ENCODE measurements at regions not wholly inside any gene's neighbourhood (a gene's known extent, or its start where the extent isn't known, plus 50 kb on each side); places are given as distances from the start of the nearest gene placed in this dataset.

DNA sequence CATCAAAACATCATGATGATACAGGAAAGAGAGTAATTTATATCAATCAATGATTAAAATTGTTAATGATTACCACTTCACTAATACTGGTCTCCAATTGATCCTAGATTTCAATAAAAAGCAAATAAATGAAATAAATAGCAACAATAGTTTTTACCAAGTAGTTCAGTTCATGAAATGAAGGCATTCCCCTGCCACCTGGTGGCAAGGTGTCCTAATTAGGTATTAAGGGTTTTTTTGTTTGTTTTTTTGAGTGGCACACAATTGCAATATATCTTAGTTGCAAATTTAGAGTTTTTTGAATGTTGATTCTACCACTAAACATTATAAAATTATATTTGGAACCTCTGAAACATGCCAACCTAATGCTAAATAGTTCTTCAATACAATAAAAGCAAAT is 157.4 kb upstream of the PDE5A start:
- Histone ChIP-seq H3K36me3 (replicated peaks) (no peaks in the 10 kb centered on the region), H3K9me3 (no peaks in the 10 kb centered on the region), H3K4me1 (no peaks in the 10 kb centered on the region), H3K27me3 (ENCODE audit: low read depth) (no peaks in the 10 kb centered on the region), H3K4me3 (no peak overlapping the region)
- DNase-seq (ENCODE audit: low spot score in 2 of 2), result no peak
- in situ Hi-C loops (cut with MboI; ENCODE audit: low sequenced_read_pairs), result no loop called here

DNA sequence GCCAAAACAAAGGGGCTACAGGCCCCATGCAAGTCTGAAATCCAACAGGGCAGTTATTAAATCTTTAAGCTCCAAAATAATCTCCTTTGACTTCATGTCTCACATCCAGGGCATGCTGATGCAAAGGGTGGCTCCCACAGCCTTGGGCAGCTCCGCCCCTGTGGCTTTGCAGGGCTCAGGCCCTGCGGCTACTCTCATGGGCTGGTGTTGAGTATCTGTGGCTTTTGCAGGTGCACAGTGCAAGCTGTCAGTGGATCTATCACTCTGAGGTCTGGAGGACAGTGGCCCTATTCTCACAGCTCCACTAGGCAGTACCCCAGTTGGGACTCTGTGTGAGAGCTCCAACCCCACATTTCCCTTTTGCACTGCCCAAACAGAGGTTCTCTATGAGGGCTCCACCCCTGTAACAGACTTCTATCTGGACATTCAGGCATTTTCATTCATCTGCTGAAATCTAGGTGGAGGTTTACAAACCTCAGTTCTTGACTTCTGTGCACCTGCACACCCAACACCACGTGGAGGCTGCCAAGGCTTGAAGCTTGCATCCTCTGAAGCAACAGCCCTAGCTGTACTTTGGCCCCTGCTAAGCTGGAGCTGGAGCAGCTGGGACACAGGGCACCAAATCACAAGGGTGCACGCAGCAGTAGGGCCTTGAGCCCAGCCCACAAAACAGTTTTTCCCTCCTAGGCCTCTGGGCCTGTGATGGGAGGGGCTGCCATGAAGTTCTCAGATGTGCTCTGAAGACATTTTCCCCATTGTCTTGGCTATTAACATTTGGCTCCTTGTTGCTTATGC is 154.8 kb upstream of the PDE5A start:
- in situ Hi-C loops (cut with MboI; ENCODE audit: low sequenced_read_pairs), result no loop called here
- H3K27me3 ChIP-seq (ENCODE audit: low read depth), result no peaks in the 10 kb centered on the region
- no peaks in the 10 kb centered on the region for H3K9me3 ChIP-seq
- H3K4me1 ChIP-seq, result no peaks in the 10 kb centered on the region
- no peaks in the 10 kb centered on the region for H3K36me3 ChIP-seq (replicated peaks)
- DNase-seq (ENCODE audit: low spot score in 2 of 2), result no peak
- H3K4me3 ChIP-seq, result no peak overlapping the region

DNA sequence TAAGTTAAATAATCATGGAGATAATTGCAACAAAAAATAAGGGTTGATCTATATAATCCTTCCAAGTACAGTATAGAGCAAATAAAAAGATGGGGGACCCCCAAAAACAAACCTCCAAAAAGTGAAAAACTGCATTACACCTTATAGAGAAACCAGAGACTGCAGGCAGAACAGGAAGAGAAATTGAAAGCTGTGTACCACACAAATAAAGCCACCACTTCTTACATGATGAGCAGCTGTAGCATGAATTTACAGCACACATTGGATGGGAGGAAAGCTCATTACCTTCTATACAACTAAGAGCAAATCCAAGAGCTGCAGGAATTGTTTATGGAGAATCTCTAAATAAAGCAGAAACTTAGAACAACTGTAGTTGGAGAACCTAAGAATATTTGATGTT is 152.4 kb upstream of the PDE5A start:
- no peaks in the 10 kb centered on the region for H3K27me3 ChIP-seq (ENCODE audit: low read depth)
- in situ Hi-C loops (cut with MboI; ENCODE audit: low sequenced_read_pairs), result no loop called here
- no peaks in the 10 kb centered on the region for H3K4me1 ChIP-seq
- H3K9me3 ChIP-seq, result peaks cover 4% of the 10 kb centered on the region
- H3K36me3 ChIP-seq (replicated peaks), result no peaks in the 10 kb centered on the region
- H3K4me3 ChIP-seq, result no peak overlapping the region
- no peak for DNase-seq (ENCODE audit: low spot score in 2 of 2)

DNA sequence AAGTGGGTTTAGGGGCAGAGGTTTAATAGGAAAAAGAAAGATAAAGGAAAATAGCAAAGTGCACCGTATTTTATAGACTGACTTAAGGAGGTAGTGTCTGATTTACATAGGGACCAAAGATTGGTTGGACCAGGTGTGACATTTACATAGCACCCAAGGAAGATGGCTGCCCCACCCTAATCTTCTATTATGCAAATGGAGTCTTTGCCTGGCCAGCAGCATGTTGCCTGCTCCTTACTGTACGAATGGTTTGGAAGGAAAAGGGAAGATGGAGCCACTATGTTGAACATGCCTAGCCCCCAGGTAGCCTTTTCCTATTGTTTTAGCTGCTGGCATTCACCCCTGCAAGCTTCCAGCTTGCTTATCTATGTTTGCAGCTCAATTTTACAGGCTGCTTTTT is 146.2 kb upstream of the PDE5A start:
- DNase-seq (ENCODE audit: low spot score in 2 of 2), result peak in 1 of 2 experiments; percentile 21
- H3K4me1 ChIP-seq, result no peaks in the 10 kb centered on the region
- no peak overlapping the region for H3K4me3 ChIP-seq
- peaks cover 4% of the 10 kb centered on the region for H3K9me3 ChIP-seq
- no peaks in the 10 kb centered on the region for H3K27me3 ChIP-seq (ENCODE audit: low read depth)
- in situ Hi-C loops (cut with MboI; ENCODE audit: low sequenced_read_pairs), result no loop called here
- no peaks in the 10 kb centered on the region for H3K36me3 ChIP-seq (replicated peaks)

DNA sequence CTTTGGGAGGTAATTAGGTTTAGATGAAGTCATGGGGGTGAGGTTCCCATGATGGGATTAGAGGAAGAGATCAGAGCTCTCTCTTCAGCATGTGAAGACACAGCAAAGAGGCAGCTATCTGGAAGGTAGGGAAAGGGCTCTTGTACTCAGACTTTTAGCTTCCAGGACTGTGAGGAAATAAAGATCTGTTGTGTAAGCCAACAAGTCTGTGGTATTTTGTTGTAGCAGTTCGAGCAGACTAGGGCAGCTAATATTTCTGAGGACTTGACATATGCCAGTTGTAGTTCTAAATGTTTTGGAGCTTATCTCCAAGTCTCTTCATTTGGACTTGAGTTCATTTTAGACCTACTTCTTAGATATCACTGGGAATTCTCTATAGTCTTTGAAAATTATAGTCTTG is 137.3 kb upstream of the PDE5A start:
- Histone ChIP-seq H3K4me1 (no peaks in the 10 kb centered on the region), H3K27me3 (ENCODE audit: low read depth) (no peaks in the 10 kb centered on the region), H3K9me3 (no peaks in the 10 kb centered on the region), H3K4me3 (no peak overlapping the region), H3K36me3 (replicated peaks) (no peaks in the 10 kb centered on the region)
- no peak for DNase-seq (ENCODE audit: low spot score in 2 of 2)
- in situ Hi-C loops (cut with MboI; ENCODE audit: low sequenced_read_pairs), result no loop called here

DNA sequence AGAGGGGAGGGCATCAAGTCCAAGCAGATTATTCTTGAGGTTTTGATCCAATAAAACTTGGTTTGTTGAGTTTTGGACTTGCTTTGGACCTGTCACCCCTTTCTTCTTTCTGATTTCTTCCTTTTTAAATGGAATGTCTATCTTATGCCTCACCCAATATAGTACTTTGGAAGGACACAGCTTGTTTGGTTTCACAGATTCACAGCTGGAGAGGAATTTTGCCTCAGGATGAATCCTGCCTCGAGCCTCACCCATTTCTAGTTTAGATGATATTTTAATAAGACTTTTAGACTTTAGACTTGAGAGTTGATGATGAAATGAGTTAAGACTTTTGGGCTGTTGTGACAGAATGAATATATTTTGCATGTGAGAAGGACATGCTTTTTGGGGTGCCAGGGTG is 136.9 kb upstream of the PDE5A start:
- in situ Hi-C loops (cut with MboI; ENCODE audit: low sequenced_read_pairs), result no loop called here
- Histone ChIP-seq H3K9me3 (no peaks in the 10 kb centered on the region), H3K4me3 (no peak overlapping the region), H3K36me3 (replicated peaks) (no peaks in the 10 kb centered on the region), H3K4me1 (no peaks in the 10 kb centered on the region), H3K27me3 (ENCODE audit: low read depth) (no peaks in the 10 kb centered on the region)
- no peak for DNase-seq (ENCODE audit: low spot score in 2 of 2)

DNA sequence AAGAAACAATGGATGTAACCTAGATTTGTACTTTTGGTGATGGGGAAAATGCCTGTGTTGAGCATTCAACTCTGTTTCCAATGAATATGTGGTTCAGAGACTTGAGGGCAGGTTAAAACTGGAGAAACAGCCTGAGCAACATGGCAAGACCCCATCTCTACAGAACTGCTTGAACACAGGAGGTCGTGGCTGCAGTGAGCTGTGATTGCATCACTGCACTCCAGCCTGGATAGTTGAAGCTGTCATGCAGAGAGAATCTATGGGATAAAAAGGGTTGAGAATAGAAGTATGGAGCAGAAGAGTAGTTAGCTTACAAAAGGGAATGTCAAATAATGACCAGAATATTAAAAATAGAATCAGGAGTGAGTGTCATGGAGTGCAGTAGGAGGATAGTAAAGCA is 134.8 kb upstream of the PDE5A start:
- no peaks in the 10 kb centered on the region for H3K27me3 ChIP-seq (ENCODE audit: low read depth)
- H3K36me3 ChIP-seq (replicated peaks), result no peaks in the 10 kb centered on the region
- no peaks in the 10 kb centered on the region for H3K4me1 ChIP-seq
- H3K4me3 ChIP-seq, result no peak overlapping the region
- in situ Hi-C loops (cut with MboI; ENCODE audit: low sequenced_read_pairs), result no loop called here
- no peaks in the 10 kb centered on the region for H3K9me3 ChIP-seq
- no peak for DNase-seq (ENCODE audit: low spot score in 2 of 2)

DNA sequence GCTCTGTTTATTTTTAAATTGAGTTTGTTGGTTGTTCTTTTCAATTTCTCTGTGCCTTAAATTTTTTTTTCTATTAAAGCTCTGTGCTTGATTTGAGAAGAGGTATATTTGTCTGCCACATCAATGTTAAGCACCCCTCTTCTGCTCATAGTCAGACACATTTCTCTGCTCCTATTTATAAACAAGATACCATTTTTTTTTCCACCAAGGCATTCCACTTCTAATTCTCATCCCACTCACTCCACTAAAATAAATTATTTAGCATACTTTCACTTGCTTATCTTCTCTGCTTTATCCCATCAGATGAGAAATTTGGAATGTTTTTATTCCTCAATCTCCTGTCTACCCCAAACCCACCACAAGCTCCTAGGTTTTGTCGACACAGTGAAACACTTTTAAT is 127.0 kb upstream of the PDE5A start:
- peaks cover 2% of the 10 kb centered on the region; the same call in 1 of the 2 replicates for H3K4me1 ChIP-seq
- no peaks in the 10 kb centered on the region for H3K27me3 ChIP-seq (ENCODE audit: low read depth)
- DNase-seq (ENCODE audit: low spot score in 2 of 2), result no peak
- H3K9me3 ChIP-seq, result no peaks in the 10 kb centered on the region
- no peaks in the 10 kb centered on the region for H3K36me3 ChIP-seq (replicated peaks)
- in situ Hi-C loops (cut with MboI; ENCODE audit: low sequenced_read_pairs), result no loop called here
- H3K4me3 ChIP-seq, result no peak overlapping the region

DNA sequence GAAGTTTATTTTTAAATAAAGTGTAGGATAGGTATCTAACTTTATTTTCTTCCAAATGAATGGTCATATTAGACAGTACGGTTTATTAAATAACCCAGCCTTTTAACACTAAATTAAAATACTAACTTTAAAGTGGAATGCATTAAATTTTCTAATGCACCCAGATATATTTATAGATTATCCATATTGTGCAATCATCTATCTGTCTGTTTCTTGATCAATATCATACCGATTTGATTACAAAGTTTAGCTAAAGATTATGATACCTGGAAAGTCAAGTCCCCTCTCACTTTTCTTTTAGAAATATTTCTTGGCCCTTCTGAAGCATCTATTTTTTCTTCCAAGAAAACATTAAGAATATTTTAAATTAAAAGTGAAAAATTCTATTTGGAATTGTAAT is 124.3 kb upstream of the PDE5A start:
- no peaks in the 10 kb centered on the region for H3K27me3 ChIP-seq (ENCODE audit: low read depth)
- DNase-seq (ENCODE audit: low spot score in 2 of 2), result no peak
- no peaks in the 10 kb centered on the region for H3K36me3 ChIP-seq (replicated peaks)
- in situ Hi-C loops (cut with MboI; ENCODE audit: low sequenced_read_pairs), result no loop called here
- H3K4me3 ChIP-seq, result no peak overlapping the region
- H3K9me3 ChIP-seq, result no peaks in the 10 kb centered on the region
- peaks cover 2% of the 10 kb centered on the region; the same call in 1 of the 2 replicates for H3K4me1 ChIP-seq

DNA sequence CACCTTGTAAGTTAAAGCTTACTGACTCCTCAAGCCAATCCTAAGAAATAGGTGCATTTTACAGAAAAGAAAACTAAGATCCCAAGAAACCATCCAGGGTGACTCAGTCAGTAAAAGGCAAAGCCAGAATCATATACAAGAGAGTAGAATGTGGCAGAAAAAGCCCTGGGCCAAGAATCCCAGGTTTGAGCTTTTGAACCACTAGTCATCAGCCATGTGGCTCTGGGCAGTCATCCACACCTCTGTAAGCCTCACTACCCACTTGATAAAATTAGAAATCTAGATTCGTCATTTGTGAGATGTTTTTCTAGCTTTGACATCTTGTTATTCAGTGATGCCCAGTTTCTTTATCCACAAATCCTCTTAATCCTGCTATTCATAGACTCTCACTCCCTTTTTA is 122.2 kb upstream of the PDE5A start:
- in situ Hi-C loops (cut with MboI; ENCODE audit: low sequenced_read_pairs), result no loop called here
- Histone ChIP-seq H3K9me3 (no peaks in the 10 kb centered on the region), H3K4me3 (no peak overlapping the region), H3K36me3 (replicated peaks) (no peaks in the 10 kb centered on the region), H3K27me3 (ENCODE audit: low read depth) (no peaks in the 10 kb centered on the region), H3K4me1 (peaks cover 2% of the 10 kb centered on the region; the same call in 1 of the 2 replicates)
- peak in 1 of 2 experiments; percentile 28 for DNase-seq (ENCODE audit: low spot score in 2 of 2)

DNA sequence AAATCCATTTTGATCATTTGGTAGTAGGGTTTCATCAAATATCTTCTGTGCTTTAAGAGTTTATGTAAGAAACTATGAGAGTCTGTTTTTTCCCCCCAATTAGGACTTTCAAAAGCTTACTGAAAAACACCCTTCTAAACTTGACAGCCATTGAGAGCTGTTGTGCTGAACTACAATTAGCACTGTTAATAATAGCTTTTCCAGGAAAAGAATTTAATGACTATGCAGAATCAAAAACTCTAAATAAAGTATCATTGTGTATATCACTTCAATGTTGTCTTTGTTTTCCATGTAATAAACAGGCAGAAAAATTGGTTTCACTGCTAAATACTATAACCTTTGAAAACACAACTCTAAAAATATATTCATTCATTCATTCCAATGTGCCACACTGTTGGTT is 121.4 kb upstream of the PDE5A start:
- Histone ChIP-seq H3K9me3 (no peaks in the 10 kb centered on the region), H3K36me3 (replicated peaks) (no peaks in the 10 kb centered on the region), H3K4me1 (peaks cover 2% of the 10 kb centered on the region; the same call in 1 of the 2 replicates), H3K4me3 (no peak overlapping the region), H3K27me3 (ENCODE audit: low read depth) (no peaks in the 10 kb centered on the region)
- in situ Hi-C loops (cut with MboI; ENCODE audit: low sequenced_read_pairs), result no loop called here
- DNase-seq (ENCODE audit: low spot score in 2 of 2), result no peak

DNA sequence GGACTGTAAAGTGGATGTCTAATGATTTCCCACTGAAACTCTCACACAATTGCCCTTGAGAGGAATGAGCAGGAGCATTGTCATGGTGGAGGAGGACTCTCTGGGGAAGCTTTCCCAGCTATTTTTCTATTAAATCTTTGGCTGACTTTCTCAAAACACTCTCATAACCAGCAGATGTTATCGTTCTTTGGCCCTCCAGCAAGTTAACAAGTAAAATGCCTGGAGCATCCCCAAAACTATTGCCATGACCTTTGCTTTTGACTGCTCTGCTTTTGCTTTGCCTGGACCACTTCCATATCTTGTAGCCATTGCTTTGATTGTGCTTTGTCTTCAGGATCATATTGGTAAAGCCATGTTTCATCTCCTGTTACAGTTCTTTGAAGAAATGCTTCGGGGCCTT is 120.2 kb upstream of the PDE5A start:
- no peaks in the 10 kb centered on the region for H3K4me1 ChIP-seq
- H3K4me3 ChIP-seq, result no peak overlapping the region
- no peaks in the 10 kb centered on the region for H3K9me3 ChIP-seq
- H3K27me3 ChIP-seq (ENCODE audit: low read depth), result no peaks in the 10 kb centered on the region
- no peaks in the 10 kb centered on the region for H3K36me3 ChIP-seq (replicated peaks)
- in situ Hi-C loops (cut with MboI; ENCODE audit: low sequenced_read_pairs), result no loop called here
- DNase-seq (ENCODE audit: low spot score in 2 of 2), result no peak

DNA sequence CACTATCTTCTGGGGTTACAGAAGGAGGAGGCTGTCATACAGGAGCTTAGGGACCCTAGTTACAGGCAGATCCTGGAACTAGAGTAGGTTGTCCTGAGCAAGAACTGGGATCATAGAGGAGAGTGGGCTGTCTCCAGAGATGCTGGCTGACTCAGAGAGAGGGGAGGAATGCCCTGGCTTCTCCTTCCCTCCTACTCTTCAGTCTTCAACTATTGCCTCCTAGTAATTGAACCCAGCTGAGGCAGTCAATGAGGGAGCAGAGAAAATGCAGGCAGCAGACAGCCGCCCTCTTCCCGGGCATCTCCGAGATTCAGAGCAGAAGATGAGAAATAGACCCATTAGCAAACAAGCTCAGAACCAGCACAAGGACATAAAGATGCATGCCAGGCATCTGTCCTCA is 118.3 kb upstream of the PDE5A start:
- no peak for DNase-seq (ENCODE audit: low spot score in 2 of 2)
- H3K4me1 ChIP-seq, result no peaks in the 10 kb centered on the region
- no peak overlapping the region for H3K4me3 ChIP-seq
- H3K36me3 ChIP-seq (replicated peaks), result no peaks in the 10 kb centered on the region
- no peaks in the 10 kb centered on the region for H3K27me3 ChIP-seq (ENCODE audit: low read depth)
- in situ Hi-C loops (cut with MboI; ENCODE audit: low sequenced_read_pairs), result no loop called here
- H3K9me3 ChIP-seq, result no peaks in the 10 kb centered on the region

DNA sequence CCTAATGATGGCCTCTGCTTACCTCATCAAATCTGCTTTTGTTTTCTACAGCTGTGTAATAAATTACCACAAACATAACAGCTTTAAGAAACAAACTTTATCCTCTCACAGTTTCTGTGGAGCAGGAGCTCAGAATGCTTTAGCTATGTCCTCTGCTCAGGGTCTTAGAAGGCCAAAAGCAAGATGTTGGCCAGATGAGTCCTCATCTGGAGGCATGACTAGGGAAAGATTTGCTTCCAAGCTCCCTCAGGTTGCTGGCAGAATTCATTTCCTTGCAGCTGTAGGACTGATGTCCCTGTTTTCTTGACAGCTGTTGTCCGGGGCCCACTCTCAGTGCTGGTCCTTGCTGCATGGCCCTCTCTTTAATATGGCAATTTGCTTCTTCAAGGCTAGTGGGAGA is 116.7 kb upstream of the PDE5A start:
- Histone ChIP-seq H3K4me1 (no peaks in the 10 kb centered on the region), H3K9me3 (no peaks in the 10 kb centered on the region), H3K36me3 (replicated peaks) (no peaks in the 10 kb centered on the region), H3K4me3 (no peak overlapping the region), H3K27me3 (ENCODE audit: low read depth) (no peaks in the 10 kb centered on the region)
- in situ Hi-C loops (cut with MboI; ENCODE audit: low sequenced_read_pairs), result no loop called here
- DNase-seq (ENCODE audit: low spot score in 2 of 2), result no peak

DNA sequence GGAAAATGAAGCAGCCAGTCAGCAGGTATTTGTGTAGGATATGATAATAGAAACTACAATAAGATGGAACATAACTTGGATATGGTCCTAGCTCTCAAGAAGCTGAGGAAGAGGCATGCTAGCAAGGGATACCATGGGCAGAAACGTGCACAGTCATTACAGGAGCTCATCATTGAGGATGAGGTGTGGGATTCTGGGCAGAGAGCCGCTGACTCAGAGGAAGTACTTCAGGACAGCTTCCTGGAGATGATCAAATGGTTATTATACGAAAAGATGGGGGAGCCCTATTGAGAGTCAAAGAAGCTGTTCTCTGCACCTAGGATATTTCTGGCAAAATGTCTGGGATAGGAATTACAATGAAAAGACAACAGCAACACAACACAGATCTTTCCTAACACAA is 116.0 kb upstream of the PDE5A start:
- Histone ChIP-seq H3K27me3 (ENCODE audit: low read depth) (no peaks in the 10 kb centered on the region), H3K36me3 (replicated peaks) (no peaks in the 10 kb centered on the region), H3K4me3 (no peak overlapping the region), H3K4me1 (no peaks in the 10 kb centered on the region), H3K9me3 (no peaks in the 10 kb centered on the region)
- DNase-seq (ENCODE audit: low spot score in 2 of 2), result no peak
- in situ Hi-C loops (cut with MboI; ENCODE audit: low sequenced_read_pairs), result no loop called here
